GM19395 (cell line): ENCODE measurements at regions not wholly inside any gene's neighbourhood (a gene's known extent, or its start where the extent isn't known, plus 50 kb on each side); places are given as distances from the start of the nearest gene placed in this dataset.

ENCODE experiments used
- ATAC-seq: cut with Tn5 transposase; IDR thresholded peaks from one replicate; pipeline ENCODE4 v1.9.1; 2021; ENCODE audit warnings: mild to moderate bottlenecking, moderate library complexity; ENCODE audit not compliant: unreplicated experiment

- no peak for ATAC-seq
These were observed 270.5 kb downstream of the DMRT2 start for GRCh38 chr9:1320607-1321195.

GRCh38 chr9:1327467-1327866, 277.3 kb downstream of the DMRT2 start:
- ATAC-seq, result no peak

- no peak for ATAC-seq
These were observed 278.2 kb downstream of the DMRT2 start for GRCh38 chr9:1328341-1328740.

- no peak for ATAC-seq
These were observed 281.4 kb downstream of the DMRT2 start for GRCh38 chr9:1331546-1332038.

GRCh38 chr9:1332156-1332555, 282.0 kb downstream of the DMRT2 start:
- ATAC-seq, result no peak

GRCh38 chr9:1335174-1335573, 285.0 kb downstream of the DMRT2 start:
- no peak for ATAC-seq

- no peak for ATAC-seq
These were observed 287.0 kb downstream of the DMRT2 start for GRCh38 chr9:1337169-1337568.

GRCh38 chr9:1340390-1340789, 290.2 kb downstream of the DMRT2 start:
- ATAC-seq, result no peak

GRCh38 chr9:1353291-1353690, 303.1 kb downstream of the DMRT2 start:
- no peak for ATAC-seq

GRCh38 chr9:1354086-1354485, 303.9 kb downstream of the DMRT2 start:
- no peak for ATAC-seq

- no peak for ATAC-seq
These were observed 304.4 kb downstream of the DMRT2 start for GRCh38 chr9:1354606-1355005.

GRCh38 chr9:1355656-1356055, 305.5 kb downstream of the DMRT2 start:
- ATAC-seq, result no peak

GRCh38 chr9:1362845-1363244, 312.7 kb downstream of the DMRT2 start:
- ATAC-seq, result no peak

GRCh38 chr9:1366276-1366675, 316.1 kb downstream of the DMRT2 start:
- ATAC-seq, result no peak

- ATAC-seq, result no peak
These were observed 319.1 kb downstream of the DMRT2 start for GRCh38 chr9:1369297-1369696.

GRCh38 chr9:1373445-1373844, 323.3 kb downstream of the DMRT2 start:
- ATAC-seq, result no peak

- no peak for ATAC-seq
These were observed 333.8 kb downstream of the DMRT2 start for GRCh38 chr9:1383899-1384455.

- ATAC-seq, result no peak
These were observed 334.7 kb downstream of the DMRT2 start for GRCh38 chr9:1384816-1385215.

- no peak for ATAC-seq
These were observed 336.3 kb downstream of the DMRT2 start for GRCh38 chr9:1386420-1386819.

- no peak for ATAC-seq
These were observed 338.1 kb downstream of the DMRT2 start for GRCh38 chr9:1388216-1388615.

GRCh38 chr9:1400983-1401382, 350.8 kb downstream of the DMRT2 start:
- ATAC-seq, result no peak

GRCh38 chr9:1404940-1405339, 354.8 kb downstream of the DMRT2 start:
- ATAC-seq, result no peak

- ATAC-seq, result no peak
These were observed 361.7 kb downstream of the DMRT2 start for GRCh38 chr9:1411826-1412225.
